PC-9 (cell line): ENCODE measurements at regions not wholly inside any gene's neighbourhood (a gene's known extent, or its start where the extent isn't known, plus 50 kb on each side); places are given as distances from the start of the nearest gene placed in this dataset.
A peak's percentile ranks its signal among the peaks of the same experiment; 100 is the strongest.

ENCODE experiments used
- BruUV-seq: library from RNA; stranded (reverse); fragments of 400-500 nt; replicated peaks from 2 replicates; lab custom pipeline; 2021; lab: Mats Ljungman, UMichigan
- CTCF ChIA-PET: fragments of 300-600 bp; sonication (Branson Sonifier 250); formaldehyde crosslinking; loops from one replicate; lab custom pipeline; 2022; ENCODE audit warnings: antibody characterized with exemption; lab: Charles Lee
- POLR2A ChIA-PET: fragments of 300-600 bp; sonication (Branson Sonifier 250); formaldehyde crosslinking; loops from one replicate; lab custom pipeline; 2022; ENCODE audit warnings: antibody characterized with exemption; ENCODE audit not compliant: unreplicated experiment; lab: Charles Lee
- DNase-seq, 2 experiments: peaks; one replicate each; pipeline versions ENCODE4 v3.0.0 to v3.0.0-alpha.2; 2015 to 2022; ENCODE audit warnings: mixed read lengths in 1 of 2
- H2AFZ ChIP-seq: fragments of 200-600 bp; sonication (generic); 2 replicates; pipeline ENCODE4 v1.8.1; 2017; ENCODE audit warnings: antibody characterized with exemption
- H3F3A ChIP-seq: fragments of 200-600 bp; sonication (generic); 2 replicates; pipeline ENCODE4 v1.8.1; 2017; ENCODE audit warnings: antibody characterized with exemption, mild to moderate bottlenecking, low read depth; ENCODE audit not compliant: insufficient read depth
- H3K27ac ChIP-seq: fragments of 200-600 bp; sonication (generic); 2 replicates; pipeline ENCODE4 v1.6.1; 2016; ENCODE audit warnings: mixed run types
- H3K27me3 ChIP-seq: fragments of 200-600 bp; sonication (generic); 2 replicates; pipeline ENCODE4 v1.6.1; 2016; ENCODE audit warnings: low read depth, mixed run types; ENCODE audit not compliant: insufficient read depth
- H3K36me3 ChIP-seq: fragments of 200-600 bp; sonication (generic); 2 replicates; pipeline ENCODE4 v1.6.1; 2016; ENCODE audit warnings: low read depth, mixed run types
- H3K4me1 ChIP-seq: fragments of 200-600 bp; sonication (generic); replicated peaks from 2 replicates; pipeline ENCODE4 v1.6.1; 2016; ENCODE audit warnings: mixed run types; ENCODE audit not compliant: insufficient read depth
- H3K4me2 ChIP-seq: fragments of 200-600 bp; sonication (generic); 2 replicates; pipeline ENCODE4 v1.6.1; 2017; ENCODE audit warnings: mixed run types
- H3K4me3 ChIP-seq: fragments of 200-600 bp; sonication (generic); 2 replicates; pipeline ENCODE4 v1.6.1; 2016; ENCODE audit warnings: mixed run types
- H3K79me2 ChIP-seq: fragments of 200-600 bp; sonication (generic); 2 replicates; pipeline ENCODE4 v1.6.1; 2017; ENCODE audit warnings: low read depth, mixed run types
- H3K9me2 ChIP-seq: fragments of 200-600 bp; sonication (generic); 2 replicates; pipeline ENCODE4 v1.8.1; 2017; ENCODE audit warnings: mild to moderate bottlenecking; ENCODE audit not compliant: insufficient read depth
- H3K9me3 ChIP-seq: fragments of 200-600 bp; sonication (generic); 2 replicates; pipeline ENCODE4 v1.8.1; 2016; ENCODE audit warnings: low read depth; ENCODE audit not compliant: insufficient read depth
- H4K20me1 ChIP-seq: fragments of 200-600 bp; sonication (generic); 2 replicates; pipeline ENCODE4 v1.8.1; 2017; ENCODE audit not compliant: insufficient read depth
- CTCF ChIP-seq: fragments of 200-600 bp; sonication (generic); conservative IDR thresholded peaks from 2 replicates; pipeline ENCODE4 v1.6.1; 2017; ENCODE audit warnings: mixed run types, antibody characterized with exemption, mild to moderate bottlenecking, moderate library complexity
- EZH2 ChIP-seq: fragments of 200-600 bp; sonication (generic); IDR thresholded peaks from 2 replicates; pipeline ENCODE4 v1.8.0; 2017; ENCODE audit warnings: antibody characterized with exemption, low read depth
- intact Hi-C: fragments of 100-400 bp; cut with micrococcal nuclease; formaldehyde crosslinking; loops from one replicate; pipeline ENCODE4 v1.10.0; 2022; ENCODE audit not compliant: unreplicated experiment

- no peak for DNase-seq
- ChIA-PET POLR2A (interaction anchor here (0.7 kb wide), 1 partner anchor 997 kb away, joined by 6 read pairs; no protein-coding TSS in a partner anchor), CTCF (no interaction called here)
- no peaks in the 10 kb centered on the region for H3K4me1 ChIP-seq
- no peak overlapping the region for H3K4me2 ChIP-seq
- H3K4me3 ChIP-seq: no peak overlapping the region
- no peak overlapping the region for H2AFZ ChIP-seq
- no peaks in the 10 kb centered on the region for H4K20me1 ChIP-seq
- H3K36me3 ChIP-seq: no peaks in the 10 kb centered on the region
- intact Hi-C loops: no loop called here
- H3K27ac ChIP-seq: no peak overlapping the region
- no peaks in the 10 kb centered on the region for H3K9me3 ChIP-seq
- H3F3A ChIP-seq: no peaks in the 10 kb centered on the region
- H3K79me2 ChIP-seq: no peaks in the 10 kb centered on the region
- BruUV-seq: no TSS peak
- no peaks in the 10 kb centered on the region for H3K9me2 ChIP-seq
- H3K27me3 ChIP-seq: no peaks in the 10 kb centered on the region
- TF ChIP-seq EZH2 (no peak), CTCF (no peak)
Measured at GRCh38 chr11:110929129-110929528, 216.9 kb upstream of the ARHGAP20 start.

GRCh38 chr11:110928391-110928790 is 216.2 kb upstream of the ARHGAP20 start:
- Histone ChIP-seq H3K79me2 (no peaks in the 10 kb centered on the region), H3K27ac (no peak overlapping the region), H3K4me2 (no peak overlapping the region), H3K4me1 (no peaks in the 10 kb centered on the region), H3F3A (no peaks in the 10 kb centered on the region), H2AFZ (no peak overlapping the region), H3K9me2 (no peaks in the 10 kb centered on the region), H4K20me1 (no peaks in the 10 kb centered on the region), H3K36me3 (no peaks in the 10 kb centered on the region), H3K27me3 (no peaks in the 10 kb centered on the region), H3K9me3 (no peaks in the 10 kb centered on the region), H3K4me3 (no peak overlapping the region)
- no peak for DNase-seq
- ChIA-PET CTCF (no interaction called here), POLR2A (no interaction called here)
- TF ChIP-seq CTCF: no peak
- no peak for TF ChIP-seq EZH2
- no TSS peak for BruUV-seq
- intact Hi-C loops: no loop called here

DNA sequence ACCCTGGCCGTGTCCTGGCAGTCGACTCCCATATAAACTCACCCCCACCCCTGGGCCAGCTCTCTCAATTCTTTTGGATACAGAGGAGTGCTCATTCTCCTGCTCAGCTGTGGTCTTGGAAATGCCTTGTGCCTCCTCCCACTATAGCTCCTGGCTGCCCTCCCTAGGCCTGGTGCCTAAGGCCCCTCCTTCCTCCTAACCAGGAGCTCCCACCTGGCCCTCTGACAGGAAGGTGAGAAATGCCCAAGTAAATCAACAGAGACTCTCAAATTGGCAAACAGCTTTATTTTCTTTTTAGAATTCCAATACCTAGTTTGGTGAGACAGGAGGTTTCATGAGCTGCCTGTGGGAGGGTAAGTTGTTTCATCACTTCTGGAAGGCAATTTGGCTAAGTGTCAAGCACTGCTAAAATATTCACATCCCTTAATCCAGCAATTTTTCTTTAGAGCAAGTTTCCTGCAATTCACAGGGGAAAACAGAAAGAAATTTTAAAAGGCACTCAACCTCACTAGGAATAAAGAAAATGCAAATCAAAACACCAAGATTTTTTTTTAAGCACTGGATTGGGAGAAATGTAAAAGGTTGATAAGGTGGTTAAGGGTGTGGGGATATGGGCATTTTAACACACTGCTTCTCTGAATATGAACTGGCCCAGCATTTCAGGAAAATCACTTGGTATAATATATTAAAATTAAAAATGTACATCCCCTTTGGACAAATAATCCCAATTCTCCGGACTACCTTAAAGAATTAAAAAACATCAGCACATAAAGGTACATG is 209.7 kb upstream of the ARHGAP20 start:
- intact Hi-C loops: no loop called here
- no peaks in the 10 kb centered on the region for H4K20me1 ChIP-seq
- no TSS peak for BruUV-seq
- no peak overlapping the region for H3K27ac ChIP-seq
- DNase-seq: peak in 1 of 2 experiments; percentile 58
- no peak for TF ChIP-seq CTCF
- no peak for TF ChIP-seq EZH2
- H3K9me3 ChIP-seq: no peaks in the 10 kb centered on the region
- H3K27me3 ChIP-seq: no peaks in the 10 kb centered on the region
- no peak overlapping the region for H2AFZ ChIP-seq
- H3K4me2 ChIP-seq: no peak overlapping the region
- H3K4me1 ChIP-seq: no peaks in the 10 kb centered on the region
- H3K36me3 ChIP-seq: no peaks in the 10 kb centered on the region
- no peak overlapping the region for H3K4me3 ChIP-seq
- CTCF ChIA-PET: interaction anchor here (0.6 kb wide), 1 partner anchor 18 kb away, joined by 5 read pairs; no protein-coding TSS in a partner anchor
- no peaks in the 10 kb centered on the region for H3K79me2 ChIP-seq
- POLR2A ChIA-PET: no interaction called here
- no peaks in the 10 kb centered on the region for H3K9me2 ChIP-seq
- no peaks in the 10 kb centered on the region for H3F3A ChIP-seq
